Loucy (cell line): ENCODE measurements at regions not wholly inside any gene's neighbourhood (a gene's known extent, or its start where the extent isn't known, plus 50 kb on each side); places are given as distances from the start of the nearest gene placed in this dataset.

Experiments
- H2AFZ ChIP-seq: fragments of 200-600 bp; sonication (generic); 2 replicates; pipeline ENCODE4 v1.6.0; 2016; ENCODE audit warnings: antibody characterized with exemption, mild to moderate bottlenecking, low read length, moderate library complexity
- H3F3A ChIP-seq: fragments of 200-600 bp; 2 replicates; pipeline ENCODE4 v1.6.0; 2016; ENCODE audit warnings: antibody characterized with exemption, low read depth, mild to moderate bottlenecking
- H3K27me3 ChIP-seq: fragments of 200-600 bp; sonication (generic); 2 replicates; pipeline ENCODE4 v1.6.1; 2014; ENCODE audit warnings: low read length, mild to moderate bottlenecking; ENCODE audit not compliant: insufficient read depth, poor library complexity, severe bottlenecking
- H3K36me3 ChIP-seq: fragments of 200-600 bp; sonication (generic); 2 replicates; pipeline ENCODE4 v1.6.1; 2016; ENCODE audit warnings: low read length; ENCODE audit not compliant: insufficient read depth
- H3K4me1 ChIP-seq: fragments of 200-600 bp; sonication (generic); 2 replicates; pipeline ENCODE4 v1.5.1; 2014; ENCODE audit warnings: low read length, mild to moderate bottlenecking; ENCODE audit not compliant: insufficient read depth, poor library complexity, severe bottlenecking
- H3K4me2 ChIP-seq: fragments of 200-600 bp; sonication (generic); 2 replicates; pipeline ENCODE4 v1.6.0; 2014; ENCODE audit warnings: antibody characterized with exemption, low read length, low read depth, mild to moderate bottlenecking; ENCODE audit not compliant: poor library complexity, severe bottlenecking
- H3K4me3 ChIP-seq: fragments of 200-600 bp; sonication (generic); 2 replicates; pipeline ENCODE4 v1.5.1; 2014; ENCODE audit warnings: low read length, mild to moderate bottlenecking, mixed read lengths; ENCODE audit not compliant: poor library complexity, severe bottlenecking
- H3K79me2 ChIP-seq: fragments of 200-600 bp; sonication (generic); 2 replicates; pipeline ENCODE4 v1.6.1; 2014; ENCODE audit warnings: low read length; ENCODE audit not compliant: insufficient read depth
- H3K9ac ChIP-seq: fragments of 200-600 bp; sonication (generic); 2 replicates; pipeline ENCODE4 v1.6.0; 2014; ENCODE audit warnings: mild to moderate bottlenecking, low read depth, low read length, moderate library complexity; ENCODE audit not compliant: poor library complexity, severe bottlenecking
- H3K9me2 ChIP-seq: fragments of 200-600 bp; sonication (generic); replicated peaks from 2 replicates; pipeline ENCODE4 v1.6.1; 2016; ENCODE audit warnings: low read depth, low read length, mixed read lengths
- H3K9me3 ChIP-seq: fragments of 200-600 bp; sonication (generic); 2 replicates; pipeline ENCODE4 v1.6.1; 2014; ENCODE audit warnings: mild to moderate bottlenecking, antibody characterized with exemption, low read length, low read depth; ENCODE audit not compliant: insufficient read depth
- H4K20me1 ChIP-seq: fragments of 200-600 bp; sonication (generic); 2 replicates; pipeline ENCODE4 v1.6.0; 2014; ENCODE audit warnings: antibody characterized with exemption, low read length, mild to moderate bottlenecking; ENCODE audit not compliant: insufficient read depth, poor library complexity, severe bottlenecking
- EZH2phosphoT487 ChIP-seq: fragments of 200-600 bp; IDR thresholded peaks from 2 replicates; pipeline ENCODE4 v1.6.1; 2018; ENCODE audit warnings: antibody characterized with exemption, mild to moderate bottlenecking, moderate library complexity, borderline replicate concordance
- TF ChIP-seq, protein P1 (sequence below): fragments of 200-600 bp; sonication (generic); conservative IDR thresholded peaks from 2 replicates; pipeline ENCODE4 v1.5.1; 2014; ENCODE audit warnings: mild to moderate bottlenecking, antibody characterized with exemption, low read length

GRCh38 chr16:62872339-62872738, 836.1 kb upstream of the CDH8 start:
- H3K4me1 ChIP-seq, result no peaks in the 10 kb centered on the region
- TF ChIP-seq, protein P1, sequence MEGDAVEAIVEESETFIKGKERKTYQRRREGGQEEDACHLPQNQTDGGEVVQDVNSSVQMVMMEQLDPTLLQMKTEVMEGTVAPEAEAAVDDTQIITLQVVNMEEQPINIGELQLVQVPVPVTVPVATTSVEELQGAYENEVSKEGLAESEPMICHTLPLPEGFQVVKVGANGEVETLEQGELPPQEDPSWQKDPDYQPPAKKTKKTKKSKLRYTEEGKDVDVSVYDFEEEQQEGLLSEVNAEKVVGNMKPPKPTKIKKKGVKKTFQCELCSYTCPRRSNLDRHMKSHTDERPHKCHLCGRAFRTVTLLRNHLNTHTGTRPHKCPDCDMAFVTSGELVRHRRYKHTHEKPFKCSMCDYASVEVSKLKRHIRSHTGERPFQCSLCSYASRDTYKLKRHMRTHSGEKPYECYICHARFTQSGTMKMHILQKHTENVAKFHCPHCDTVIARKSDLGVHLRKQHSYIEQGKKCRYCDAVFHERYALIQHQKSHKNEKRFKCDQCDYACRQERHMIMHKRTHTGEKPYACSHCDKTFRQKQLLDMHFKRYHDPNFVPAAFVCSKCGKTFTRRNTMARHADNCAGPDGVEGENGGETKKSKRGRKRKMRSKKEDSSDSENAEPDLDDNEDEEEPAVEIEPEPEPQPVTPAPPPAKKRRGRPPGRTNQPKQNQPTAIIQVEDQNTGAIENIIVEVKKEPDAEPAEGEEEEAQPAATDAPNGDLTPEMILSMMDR, result no peak
- no peak for TF ChIP-seq EZH2phosphoT487
- no peak overlapping the region for H3K9ac ChIP-seq
- no peaks in the 10 kb centered on the region for H4K20me1 ChIP-seq
- no peaks in the 10 kb centered on the region for H3K9me2 ChIP-seq
- no peaks in the 10 kb centered on the region for H3K36me3 ChIP-seq
- no peaks in the 10 kb centered on the region for H3F3A ChIP-seq
- H2AFZ ChIP-seq, result no peak overlapping the region
- no peak overlapping the region for H3K4me3 ChIP-seq
- no peak overlapping the region for H3K4me2 ChIP-seq
- H3K9me3 ChIP-seq, result no peaks in the 10 kb centered on the region
- no peaks in the 10 kb centered on the region for H3K79me2 ChIP-seq
- no peaks in the 10 kb centered on the region for H3K27me3 ChIP-seq

DNA sequence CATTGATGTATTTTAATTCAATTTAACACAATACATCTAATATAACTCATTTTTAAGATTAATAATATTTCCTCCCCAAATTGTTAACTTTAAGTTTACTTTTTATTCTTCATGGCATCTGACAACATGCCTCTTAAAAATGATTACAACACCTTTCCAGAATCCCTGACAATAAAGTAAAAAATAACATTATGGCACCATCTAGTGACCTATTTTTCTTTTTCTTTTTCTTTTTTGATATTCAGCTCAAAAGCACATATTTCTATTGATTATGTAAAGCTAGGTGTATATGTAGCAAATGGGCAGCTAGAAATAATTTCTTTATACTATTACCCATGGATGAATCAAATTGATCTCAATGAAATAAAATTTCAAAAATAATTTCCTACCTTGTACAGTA, 834.3 kb upstream of the CDH8 start:
- H3K9ac ChIP-seq, result no peak overlapping the region
- H3K36me3 ChIP-seq, result no peaks in the 10 kb centered on the region
- no peaks in the 10 kb centered on the region for H3K27me3 ChIP-seq
- H2AFZ ChIP-seq, result no peak overlapping the region
- H3K4me1 ChIP-seq, result no peaks in the 10 kb centered on the region
- H3K4me3 ChIP-seq, result no peak overlapping the region
- no peaks in the 10 kb centered on the region for H3K79me2 ChIP-seq
- TF ChIP-seq, protein P1, result no peak
- TF ChIP-seq EZH2phosphoT487, result no peak
- no peaks in the 10 kb centered on the region for H3K9me3 ChIP-seq
- H4K20me1 ChIP-seq, result no peaks in the 10 kb centered on the region
- H3K9me2 ChIP-seq, result no peaks in the 10 kb centered on the region
- no peaks in the 10 kb centered on the region for H3F3A ChIP-seq
- H3K4me2 ChIP-seq, result no peak overlapping the region

DNA sequence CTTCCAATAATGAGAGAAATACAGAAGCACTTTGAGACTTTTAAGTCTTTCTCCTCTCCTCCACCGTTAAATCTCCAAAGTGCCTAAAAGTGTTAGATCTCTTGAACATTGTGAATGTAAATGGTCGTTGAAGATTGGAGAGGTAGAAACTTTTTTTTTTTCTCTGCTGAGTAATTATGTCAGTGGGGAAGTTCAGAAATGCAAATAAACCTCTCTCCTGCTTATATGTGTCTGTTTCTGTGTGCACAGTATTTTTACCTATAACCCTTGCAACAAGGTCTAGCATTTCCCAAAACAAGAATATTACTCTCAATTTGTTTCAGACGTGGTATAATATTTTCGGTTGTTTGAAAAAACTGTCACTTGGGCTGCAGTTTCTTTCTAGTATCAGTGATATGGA, 833.6 kb upstream of the CDH8 start:
- Histone ChIP-seq H3K4me2 (no peak overlapping the region), H4K20me1 (no peaks in the 10 kb centered on the region), H3K9me3 (no peaks in the 10 kb centered on the region), H3K4me1 (no peaks in the 10 kb centered on the region), H3K4me3 (no peak overlapping the region), H3K9ac (no peak overlapping the region), H3K27me3 (no peaks in the 10 kb centered on the region), H3K9me2 (no peaks in the 10 kb centered on the region), H3F3A (no peaks in the 10 kb centered on the region), H3K36me3 (no peaks in the 10 kb centered on the region), H2AFZ (no peak overlapping the region), H3K79me2 (no peaks in the 10 kb centered on the region)
- TF ChIP-seq EZH2phosphoT487, result no peak
- TF ChIP-seq, protein P1, result no peak
